Endothelial cell (in vitro differentiated cells): ENCODE measurements at regions not wholly inside any gene's neighbourhood (a gene's known extent, or its start where the extent isn't known, plus 50 kb on each side); places are given as distances from the start of the nearest gene placed in this dataset.

Experiments used
- DNase-seq: peaks from one replicate; pipeline ENCODE4 v3.0.0; 2021; ENCODE audit warnings: low spot score
- H3K27ac Mint-ChIP-seq: one replicate; pipeline ENCODE4 v1.8.0; 2021; ENCODE audit warnings: mixed read lengths, inconsistent platforms; ENCODE audit not compliant: unreplicated experiment
- H3K27me3 Mint-ChIP-seq: one replicate; pipeline ENCODE4 v1.8.0; 2021; ENCODE audit warnings: mild to moderate bottlenecking, moderate library complexity, mixed read lengths, inconsistent platforms; ENCODE audit not compliant: unreplicated experiment
- H3K36me3 Mint-ChIP-seq: one replicate; pipeline ENCODE4 v1.8.0; 2021; ENCODE audit warnings: mild to moderate bottlenecking, low read depth, mixed read lengths, inconsistent platforms; ENCODE audit not compliant: unreplicated experiment
- H3K4me1 Mint-ChIP-seq: one replicate; pipeline ENCODE4 v1.8.0; 2021; ENCODE audit warnings: mild to moderate bottlenecking, mixed read lengths, inconsistent platforms; ENCODE audit not compliant: unreplicated experiment
- H3K4me3 Mint-ChIP-seq: one replicate; pipeline ENCODE4 v1.8.0; 2021; ENCODE audit warnings: mild to moderate bottlenecking, mixed read lengths, inconsistent platforms; ENCODE audit not compliant: unreplicated experiment
- H3K9me3 Mint-ChIP-seq: one replicate; pipeline ENCODE4 v1.8.0; 2021; ENCODE audit warnings: mixed read lengths, inconsistent platforms; ENCODE audit not compliant: unreplicated experiment
- TF ChIP-seq, protein P1 (sequence below): fragments of 200-600 bp; sonication (generic); IDR thresholded peaks from one replicate; pipeline ENCODE4 v1.5.0; 2021; ENCODE audit warnings: antibody characterized with exemption; ENCODE audit not compliant: unreplicated experiment

DNA sequence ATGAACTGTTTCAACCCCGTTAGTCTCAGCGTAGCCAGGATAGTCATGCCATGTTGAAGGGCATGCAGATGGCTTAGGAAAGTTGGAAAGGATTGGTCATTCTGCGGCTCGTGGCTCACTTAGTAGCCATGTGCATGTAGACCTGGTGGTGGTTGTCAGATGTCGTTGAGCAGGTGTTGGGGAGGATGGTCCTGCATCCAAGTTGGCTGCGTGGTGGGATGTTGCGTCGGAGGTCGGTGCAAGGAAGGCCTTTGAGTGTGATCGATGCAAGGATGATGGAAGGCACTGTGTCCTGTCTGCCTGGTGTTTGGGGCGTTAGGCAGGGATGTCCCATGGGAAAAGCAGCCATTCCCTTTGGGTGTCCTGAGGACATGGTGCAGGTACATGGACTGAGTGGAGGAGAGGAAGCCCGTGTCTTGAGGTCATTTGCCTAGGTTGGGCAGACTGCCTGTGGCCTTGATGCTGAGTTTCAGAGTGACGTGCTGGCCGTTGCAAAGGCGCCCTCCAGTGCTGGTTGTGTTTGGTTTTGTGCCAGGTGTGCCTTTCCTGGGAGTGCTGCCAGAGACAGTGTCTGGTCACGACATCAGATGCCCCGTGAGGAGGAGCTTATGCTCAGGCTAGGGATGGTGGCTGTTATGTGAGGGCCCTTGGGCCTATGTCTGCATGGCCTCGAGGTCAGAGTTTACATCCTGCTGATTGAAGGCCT lies 103.4 kb downstream of the SNRPN start:
- Mint-ChIP-seq H3K9me3 (peaks cover 96% of the 10 kb centered on the region), H3K36me3 (peaks cover 99% of the 10 kb centered on the region), H3K4me1 (no peaks in the 10 kb centered on the region), H3K27ac (peak overlapping the region; percentile 37), H3K27me3 (peaks cover 66% of the 10 kb centered on the region), H3K4me3 (peak overlapping the region; percentile 84)
- no peak for DNase-seq
- TF ChIP-seq, protein P1, sequence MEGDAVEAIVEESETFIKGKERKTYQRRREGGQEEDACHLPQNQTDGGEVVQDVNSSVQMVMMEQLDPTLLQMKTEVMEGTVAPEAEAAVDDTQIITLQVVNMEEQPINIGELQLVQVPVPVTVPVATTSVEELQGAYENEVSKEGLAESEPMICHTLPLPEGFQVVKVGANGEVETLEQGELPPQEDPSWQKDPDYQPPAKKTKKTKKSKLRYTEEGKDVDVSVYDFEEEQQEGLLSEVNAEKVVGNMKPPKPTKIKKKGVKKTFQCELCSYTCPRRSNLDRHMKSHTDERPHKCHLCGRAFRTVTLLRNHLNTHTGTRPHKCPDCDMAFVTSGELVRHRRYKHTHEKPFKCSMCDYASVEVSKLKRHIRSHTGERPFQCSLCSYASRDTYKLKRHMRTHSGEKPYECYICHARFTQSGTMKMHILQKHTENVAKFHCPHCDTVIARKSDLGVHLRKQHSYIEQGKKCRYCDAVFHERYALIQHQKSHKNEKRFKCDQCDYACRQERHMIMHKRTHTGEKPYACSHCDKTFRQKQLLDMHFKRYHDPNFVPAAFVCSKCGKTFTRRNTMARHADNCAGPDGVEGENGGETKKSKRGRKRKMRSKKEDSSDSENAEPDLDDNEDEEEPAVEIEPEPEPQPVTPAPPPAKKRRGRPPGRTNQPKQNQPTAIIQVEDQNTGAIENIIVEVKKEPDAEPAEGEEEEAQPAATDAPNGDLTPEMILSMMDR, result no peak

DNA sequence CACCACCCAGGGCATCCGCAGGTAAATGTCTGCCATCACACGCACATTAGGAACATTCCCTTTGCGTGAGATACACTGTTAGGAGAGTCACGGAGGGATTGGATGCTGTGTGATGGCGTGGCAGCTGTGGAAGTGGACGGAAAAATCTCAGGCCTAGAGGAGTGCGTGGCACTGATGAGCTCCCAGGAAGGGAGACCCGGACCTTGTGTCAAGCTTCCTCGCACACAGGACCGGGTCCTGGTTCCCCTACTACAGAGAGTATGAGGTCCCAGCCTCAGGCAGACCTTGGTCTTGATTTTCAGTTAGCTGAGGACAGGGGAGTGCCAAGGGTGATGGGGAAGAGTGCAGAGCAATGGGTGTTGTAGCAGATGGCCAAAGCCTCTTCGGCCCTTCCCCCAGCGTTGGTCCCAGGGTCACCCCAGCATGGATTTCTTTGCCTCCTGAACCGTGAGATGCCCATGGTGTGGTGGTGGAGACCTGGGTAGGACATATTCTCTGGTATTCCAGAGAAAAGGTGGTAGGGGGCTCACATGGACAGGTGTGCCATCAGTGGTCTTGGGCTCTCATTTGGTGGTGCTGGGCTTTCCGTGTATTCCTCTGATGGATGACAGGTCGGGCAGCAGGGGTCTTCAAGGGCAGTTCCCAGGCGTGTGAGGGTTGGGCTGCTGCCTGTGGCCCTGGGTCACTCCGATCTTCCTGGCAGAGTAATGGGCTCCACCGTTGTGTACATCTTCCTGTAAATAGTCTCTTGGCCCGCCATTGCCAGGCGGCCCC lies 105.1 kb downstream of the SNRPN start:
- TF ChIP-seq, protein P1, result no peak
- peaks cover 95% of the 10 kb centered on the region for H3K9me3 Mint-ChIP-seq
- peaks cover 99% of the 10 kb centered on the region for H3K36me3 Mint-ChIP-seq
- no peaks in the 10 kb centered on the region for H3K4me1 Mint-ChIP-seq
- H3K4me3 Mint-ChIP-seq, result peak overlapping the region; percentile 90
- H3K27ac Mint-ChIP-seq, result peak overlapping the region; percentile 37
- no peak for DNase-seq
- H3K27me3 Mint-ChIP-seq, result peaks cover 69% of the 10 kb centered on the region

DNA sequence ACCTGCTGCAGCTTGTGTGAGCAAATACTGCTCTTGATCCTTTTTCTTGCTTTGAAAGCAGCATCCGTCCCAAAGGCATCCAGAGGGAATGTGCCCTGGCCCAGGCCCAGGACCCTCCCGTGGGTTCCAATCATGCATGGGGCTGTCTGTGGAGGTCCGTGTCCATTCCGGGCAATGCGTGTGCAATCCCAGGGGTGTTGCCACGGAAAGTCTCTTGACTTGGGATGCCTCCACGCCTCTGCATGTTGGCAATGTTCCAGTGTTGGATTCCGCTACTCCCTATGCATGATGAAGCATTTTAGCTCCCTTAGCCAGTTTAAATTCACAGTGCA lies 105.7 kb downstream of the SNRPN start:
- H3K27me3 Mint-ChIP-seq, result peaks cover 69% of the 10 kb centered on the region
- TF ChIP-seq, protein P1, result no peak

DNA sequence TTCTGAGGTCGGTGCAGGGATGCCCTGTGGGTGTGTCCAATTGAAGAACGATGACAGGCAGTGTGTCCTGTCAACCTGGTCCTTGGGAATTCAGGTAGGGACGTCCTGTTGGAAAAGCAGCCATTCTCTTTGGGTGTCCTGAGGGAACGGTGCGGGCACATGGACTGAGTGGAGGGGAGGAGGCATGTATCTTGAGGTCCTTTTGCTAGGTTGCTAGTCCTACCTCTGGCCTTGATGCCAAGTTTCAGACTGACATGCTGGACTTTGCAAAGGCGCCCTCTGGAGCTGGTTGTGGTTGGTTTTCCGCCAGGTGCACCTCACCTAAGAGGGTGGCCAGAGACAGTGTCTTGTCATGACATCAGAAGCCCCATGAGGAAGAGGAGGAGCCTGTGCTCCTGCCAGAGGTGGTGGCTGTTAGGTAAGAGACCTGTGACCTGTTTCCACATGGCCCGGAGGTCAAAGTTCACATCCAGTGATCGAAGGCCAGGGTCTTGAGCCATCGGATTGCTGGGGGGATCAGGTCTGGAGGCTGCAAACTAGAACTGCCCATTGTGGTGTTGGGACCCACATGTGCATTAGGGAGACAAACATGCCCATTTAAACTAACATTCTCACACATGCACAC lies 106.3 kb downstream of the SNRPN start:
- Mint-ChIP-seq H3K4me3 (peak overlapping the region; percentile 90), H3K27me3 (peaks cover 72% of the 10 kb centered on the region), H3K27ac (peak overlapping the region; percentile 16), H3K4me1 (peaks cover under 1% of the 10 kb centered on the region), H3K36me3 (peaks cover 99% of the 10 kb centered on the region), H3K9me3 (peaks cover 95% of the 10 kb centered on the region)
- no peak for DNase-seq
- TF ChIP-seq, protein P1, result no peak

More for the DNA sequence above, 105.7 kb downstream of the SNRPN start:
- DNase-seq, result no peak
- peak overlapping the region; percentile 90 for H3K4me3 Mint-ChIP-seq
- peak overlapping the region; percentile 37 for H3K27ac Mint-ChIP-seq
- H3K36me3 Mint-ChIP-seq, result peaks cover 99% of the 10 kb centered on the region
- H3K4me1 Mint-ChIP-seq, result no peaks in the 10 kb centered on the region
- H3K9me3 Mint-ChIP-seq, result peaks cover 95% of the 10 kb centered on the region
